Endothelial cell of umbilical vein (primary cell): ENCODE measurements at regions not wholly inside any gene's neighbourhood (a gene's known extent, or its start where the extent isn't known, plus 50 kb on each side); places are given as distances from the start of the nearest gene placed in this dataset.
"Not testable (repeated sequence)": the region's sequence is repeated elsewhere in the genome, so short reads cannot be mapped to it uniquely, and the experiment has no call there.

Source experiments
- BruUV-seq: library from RNA; stranded (reverse); fragments of 400-500 nt; replicated peaks from 2 replicates; lab custom pipeline; 2021; lab: Mats Ljungman, UMichigan
- CTCF ChIA-PET: fragments of 300-600, 350-600 bp; sonication (Branson Sonifier 250); formaldehyde crosslinking; loops from one replicate; lab custom pipeline; 2021; ENCODE audit warnings: antibody characterized with exemption, inconsistent platforms; lab: Charles Lee
- POLR2A ChIA-PET: fragments of 300-600, 350-600 bp; sonication (Branson Sonifier 250); formaldehyde crosslinking; loops from one replicate; lab custom pipeline; 2021; ENCODE audit warnings: antibody characterized with exemption, inconsistent platforms; lab: Charles Lee
- DNase-seq: peaks from one replicate; pipeline ENCODE4 v3.0.0-alpha.2; 2011; ENCODE audit warnings: low read depth, low spot score
- FAIRE-seq: peaks from 2 replicates; lab custom pipeline; 2011; peaks lifted over from hg19 to GRCh38; lab: Jason Lieb, UNC
- H2AFZ ChIP-seq: 2 replicates; pipeline ENCODE4 v1.6.0; 2012; ENCODE audit warnings: low read depth, low read length, control low read depth, inconsistent platforms
- H3K27ac ChIP-seq: 2 replicates; pipeline ENCODE4 v1.5.1; 2011; ENCODE audit warnings: low read depth, mild to moderate bottlenecking, control low read depth, low read length, moderate library complexity; ENCODE audit not compliant: insufficient read depth
- H3K27me3 ChIP-seq, 2 experiments: 2 replicates each; pipeline versions ENCODE4 v1.6.0 to v1.6.1; 2011; ENCODE audit warnings: low read length in 2 of 2, mixed read lengths in 1 of 2; ENCODE audit not compliant: control insufficient read depth in 2 of 2, insufficient read depth in 2 of 2
- H3K36me3 ChIP-seq, 2 experiments: 2 replicates in 1 of 2; 3 replicates in 1 of 2; pipeline ENCODE4 v1.5.1; 2011; ENCODE audit warnings: low read length in 2 of 2, mild to moderate bottlenecking in 1 of 2, moderate library complexity in 1 of 2; ENCODE audit not compliant: control insufficient read depth in 2 of 2, insufficient read depth in 2 of 2; ENCODE audit errors: extremely low read depth in 1 of 2
- H3K4me1 ChIP-seq: 3 replicates; pipeline ENCODE4 v1.5.1; 2011; ENCODE audit warnings: mild to moderate bottlenecking, low read length; ENCODE audit not compliant: control insufficient read depth, insufficient read depth; ENCODE audit errors: extremely low read depth
- H3K4me2 ChIP-seq: 2 replicates; pipeline ENCODE4 v1.6.1; 2011; ENCODE audit warnings: low read length, control low read depth, mixed read lengths; ENCODE audit not compliant: insufficient read depth
- H3K4me3 ChIP-seq, 3 experiments: fragments of 200-600 bp in 1 of 3; sonication (generic), shearing (Covaris generic) in 1 of 3; replicated peaks in 1 of 3; 2 replicates each; pipeline ENCODE4 v1.5.1; 2011 to 2016; ENCODE audit warnings: control low read depth in 3 of 3, low read length in 3 of 3, mild to moderate bottlenecking in 2 of 3, inconsistent platforms in 1 of 3, low read depth in 1 of 3, moderate library complexity in 1 of 3; ENCODE audit not compliant: insufficient read depth in 1 of 3
- H3K79me2 ChIP-seq: 2 replicates; pipeline ENCODE4 v1.6.0; 2012; ENCODE audit warnings: low read length, inconsistent platforms; ENCODE audit not compliant: control insufficient read depth, insufficient read depth
- H3K9ac ChIP-seq: replicated peaks from 2 replicates; pipeline ENCODE3; 2011; ENCODE audit warnings: low read length, control low read depth; ENCODE audit not compliant: insufficient read depth; ENCODE audit errors: extremely low read depth
- H3K9me1 ChIP-seq: replicated peaks from 3 replicates; pipeline ENCODE4 v1.6.0; 2011; ENCODE audit warnings: mild to moderate bottlenecking, low read length; ENCODE audit not compliant: control insufficient read depth, insufficient read depth; ENCODE audit errors: extremely low read depth
- H3K9me3 ChIP-seq: replicated peaks from 2 replicates; pipeline ENCODE4 v1.5.1; 2012; ENCODE audit warnings: low read length, inconsistent platforms; ENCODE audit not compliant: control insufficient read depth, insufficient read depth
- H4K20me1 ChIP-seq: replicated peaks from 2 replicates; pipeline ENCODE3; 2011; ENCODE audit warnings: mild to moderate bottlenecking, low read length; ENCODE audit not compliant: control insufficient read depth, insufficient read depth; ENCODE audit errors: extremely low read depth
- EZH2 ChIP-seq: IDR thresholded peaks from 2 replicates; pipeline ENCODE4 v1.6.1; 2012; ENCODE audit warnings: borderline replicate concordance, low read depth, mild to moderate bottlenecking, moderate library complexity, low read length, inconsistent platforms; ENCODE audit not compliant: severe bottlenecking
- GATA2 ChIP-seq: IDR thresholded peaks from 2 replicates; pipeline ENCODE4 v1.7.0; 2011; ENCODE audit warnings: low read depth, mild to moderate bottlenecking, moderate library complexity, mixed read lengths, low read length; ENCODE audit not compliant: insufficient read length, insufficient read depth
- JUN ChIP-seq: IDR thresholded peaks from 2 replicates; pipeline ENCODE4 v1.6.1; 2011; ENCODE audit warnings: borderline replicate concordance, low read depth; ENCODE audit not compliant: insufficient read length, insufficient read depth
- MAX ChIP-seq: IDR thresholded peaks from 2 replicates; pipeline ENCODE4 v1.6.1; 2011; ENCODE audit not compliant: insufficient read depth, insufficient read length
- MYC ChIP-seq: IDR thresholded peaks from one replicate; pipeline ENCODE4 v1.6.1; 2011; ENCODE audit warnings: mild to moderate bottlenecking, low read depth, low read length
- POLR2A ChIP-seq: IDR thresholded peaks from 2 replicates; pipeline ENCODE4 v1.6.1; 2012; ENCODE audit warnings: low read depth, mild to moderate bottlenecking, control low read depth, low read length
- POLR2AphosphoS5 ChIP-seq: IDR thresholded peaks from 2 replicates; pipeline ENCODE4 v1.6.1; 2012; ENCODE audit warnings: low read depth, mild to moderate bottlenecking, control low read depth, low read length, moderate library complexity; ENCODE audit not compliant: insufficient read depth
- dilution Hi-C: fragments of 300-500 bp; cut with MboI; formaldehyde crosslinking; loops from one replicate; pipeline ENCODE4 v1.15.0; 2019; ENCODE audit warnings: low sequenced_read_pairs; ENCODE audit not compliant: extremely low pct_ligation_motif_present
- intact Hi-C: fragments of 100-400 bp; cut with micrococcal nuclease; formaldehyde crosslinking; loops from one replicate; pipeline ENCODE4 v1.10.0; 2022

- no peaks in the 10 kb centered on the region for H4K20me1 ChIP-seq
- H3K27ac ChIP-seq: no peak overlapping the region
- FAIRE-seq: no peak
- no peaks in the 10 kb centered on the region for H3K4me1 ChIP-seq
- H3K9me3 ChIP-seq: peaks cover 4% of the 10 kb centered on the region
- POLR2A ChIA-PET: no interaction called here
- no peaks in the 10 kb centered on the region for H3K27me3 ChIP-seq
- no peak for DNase-seq
- TF ChIP-seq POLR2AphosphoS5: no peak
- no peak for TF ChIP-seq POLR2A
- no peak for TF ChIP-seq MYC
- no peak for TF ChIP-seq GATA2
- TF ChIP-seq JUN: no peak
- TF ChIP-seq EZH2: no peak
- TF ChIP-seq MAX: no peak
- H3K4me3 ChIP-seq: no peak overlapping the region
- H3K36me3 ChIP-seq: no peaks in the 10 kb centered on the region
- no peak overlapping the region for H3K4me2 ChIP-seq
- H3K79me2 ChIP-seq: no peaks in the 10 kb centered on the region
- no peak overlapping the region for H3K9ac ChIP-seq
- dilution Hi-C loops (no loop called here), intact Hi-C loops (no loop called here)
- no peak overlapping the region for H2AFZ ChIP-seq
- CTCF ChIA-PET: interaction anchor here (1.3 kb wide), 1 partner anchor 11 kb away, joined by 3 read pairs; no protein-coding TSS in a partner anchor
- no TSS peak for BruUV-seq
- no peaks in the 10 kb centered on the region for H3K9me1 ChIP-seq
Observed at GRCh38 chr9:90505695-90506094, 136.9 kb downstream of the DIRAS2 start.

GRCh38 chr9:90506402-90506801, 136.2 kb downstream of the DIRAS2 start:
- intact Hi-C loops, FAIRE-seq, POLR2A ChIA-PET, DNase-seq, H2AFZ ChIP-seq, H3K27me3 ChIP-seq, H3K4me1 ChIP-seq, H4K20me1 ChIP-seq, H3K36me3 ChIP-seq, H3K9me1 ChIP-seq, BruUV-seq, H3K9ac ChIP-seq, H3K9me3 ChIP-seq, H3K4me3 ChIP-seq, H3K4me2 ChIP-seq, dilution Hi-C loops, H3K79me2 ChIP-seq, H3K27ac ChIP-seq, CTCF ChIA-PET: not testable (repeated sequence)
